Astrocyte (in vitro differentiated cells and primary cell): ENCODE measurements at regions not wholly inside any gene's neighbourhood (a gene's known extent, or its start where the extent isn't known, plus 50 kb on each side); places are given as distances from the start of the nearest gene placed in this dataset.

Source experiments
- DNase-seq: peaks from one replicate; pipeline ENCODE4 v3.0.0-alpha.2; 2010; ENCODE audit warnings: low read depth
- FAIRE-seq: peaks from 2 replicates; lab custom pipeline; 2011; peaks lifted over from hg19 to GRCh38; lab: Jason Lieb, UNC
- H2AFZ ChIP-seq: 2 replicates; pipeline ENCODE4 v1.6.0; 2012; ENCODE audit warnings: low read depth, low read length, inconsistent platforms
- H3K27ac ChIP-seq: 2 replicates; pipeline ENCODE4 v1.5.1; 2011; ENCODE audit warnings: low read depth, low read length, inconsistent platforms
- H3K27me3 ChIP-seq: 2 replicates; pipeline ENCODE4 v1.6.0; 2011; ENCODE audit warnings: low read length, inconsistent platforms; ENCODE audit not compliant: insufficient read depth
- H3K36me3 ChIP-seq: 2 replicates; pipeline ENCODE4 v1.5.1; 2011; ENCODE audit warnings: low read length, inconsistent platforms; ENCODE audit not compliant: insufficient read depth
- H3K4me1 ChIP-seq: 2 replicates; pipeline ENCODE4 v1.5.1; 2011; ENCODE audit warnings: low read length, inconsistent platforms; ENCODE audit not compliant: insufficient read depth
- H3K4me2 ChIP-seq: 2 replicates; pipeline ENCODE4 v1.6.0; 2012; ENCODE audit warnings: low read length, inconsistent platforms
- H3K4me3 ChIP-seq: 2 replicates; pipeline ENCODE4 v1.5.1; 2011; ENCODE audit warnings: low read depth, mild to moderate bottlenecking, low read length, inconsistent platforms; ENCODE audit not compliant: insufficient read depth
- H3K79me2 ChIP-seq: 2 replicates; pipeline ENCODE4 v1.6.0; 2012; ENCODE audit warnings: mild to moderate bottlenecking, low read length, inconsistent platforms; ENCODE audit not compliant: insufficient read depth
- H3K9ac ChIP-seq: 2 replicates; pipeline ENCODE4 v1.6.0; 2012; ENCODE audit warnings: mild to moderate bottlenecking, low read length, inconsistent platforms
- H3K9me3 ChIP-seq: 2 replicates; pipeline ENCODE4 v1.5.1; 2012; ENCODE audit warnings: low read depth, mild to moderate bottlenecking, low read length, inconsistent platforms; ENCODE audit not compliant: insufficient read depth
- H4K20me1 ChIP-seq: 2 replicates; pipeline ENCODE4 v1.6.0; 2012; ENCODE audit warnings: low read length, inconsistent platforms; ENCODE audit not compliant: insufficient read depth
- H3K27ac Mint-ChIP-seq: one replicate; pipeline ENCODE4 v1.8.0; 2021; ENCODE audit warnings: mild to moderate bottlenecking, mixed read lengths; ENCODE audit not compliant: unreplicated experiment
- H3K27me3 Mint-ChIP-seq: one replicate; pipeline ENCODE4 v1.8.0; 2021; ENCODE audit warnings: low read depth, mixed read lengths; ENCODE audit not compliant: unreplicated experiment
- H3K36me3 Mint-ChIP-seq: one replicate; pipeline ENCODE4 v1.8.0; 2021; ENCODE audit warnings: low read depth, mixed read lengths; ENCODE audit not compliant: unreplicated experiment
- H3K4me1 Mint-ChIP-seq: one replicate; pipeline ENCODE4 v1.8.0; 2021; ENCODE audit warnings: low read depth, mixed read lengths; ENCODE audit not compliant: unreplicated experiment
- H3K4me3 Mint-ChIP-seq: one replicate; pipeline ENCODE4 v1.8.0; 2021; ENCODE audit warnings: mild to moderate bottlenecking, moderate library complexity, mixed read lengths; ENCODE audit not compliant: unreplicated experiment
- H3K9me3 Mint-ChIP-seq: one replicate; pipeline ENCODE4 v1.8.0; 2021; ENCODE audit warnings: mild to moderate bottlenecking, mixed read lengths; ENCODE audit not compliant: unreplicated experiment
- CTCF ChIP-seq: IDR thresholded peaks from 2 replicates; pipeline ENCODE4 v1.5.1; 2011; ENCODE audit warnings: low read depth, mild to moderate bottlenecking, inconsistent platforms, low read length, moderate library complexity; ENCODE audit not compliant: insufficient read depth
- EZH2 ChIP-seq: IDR thresholded peaks from 2 replicates; pipeline ENCODE4 v1.6.1; 2012; ENCODE audit warnings: mild to moderate bottlenecking, low read length, inconsistent platforms; ENCODE audit not compliant: insufficient read depth

- no peaks in the 10 kb centered on the region for H3K27me3 Mint-ChIP-seq
- Histone ChIP-seq H3K9me3 (no peaks in the 10 kb centered on the region), H3K4me2 (no peak overlapping the region), H3K79me2 (no peaks in the 10 kb centered on the region), H4K20me1 (no peaks in the 10 kb centered on the region), H3K9ac (no peak overlapping the region), H3K36me3 (no peaks in the 10 kb centered on the region), H3K4me3 (no peak overlapping the region), H3K27me3 (no peaks in the 10 kb centered on the region), H2AFZ (no peak overlapping the region), H3K27ac (no peak overlapping the region), H3K4me1 (no peaks in the 10 kb centered on the region)
- H3K36me3 Mint-ChIP-seq, result no peaks in the 10 kb centered on the region
- no peak for DNase-seq
- peaks cover 1% of the 10 kb centered on the region for H3K9me3 Mint-ChIP-seq
- TF ChIP-seq CTCF, result no peak
- H3K4me3 Mint-ChIP-seq, result no peak overlapping the region
- H3K27ac Mint-ChIP-seq, result no peak overlapping the region
- FAIRE-seq, result no peak
- no peaks in the 10 kb centered on the region for H3K4me1 Mint-ChIP-seq
Observed at GRCh38 chr1:187853505-187853904, 1024.8 kb downstream of the PLA2G4A start.

GRCh38 chr1:187854457-187854856 is 1025.7 kb downstream of the PLA2G4A start:
- Histone ChIP-seq H2AFZ (no peak overlapping the region), H3K27ac (no peak overlapping the region), H3K36me3 (no peaks in the 10 kb centered on the region), H3K4me3 (no peak overlapping the region), H3K9me3 (no peaks in the 10 kb centered on the region), H3K4me2 (no peak overlapping the region), H3K79me2 (no peaks in the 10 kb centered on the region), H4K20me1 (no peaks in the 10 kb centered on the region), H3K27me3 (no peaks in the 10 kb centered on the region), H3K4me1 (no peaks in the 10 kb centered on the region), H3K9ac (no peak overlapping the region)
- Mint-ChIP-seq H3K4me1 (no peaks in the 10 kb centered on the region), H3K4me3 (no peak overlapping the region), H3K9me3 (peaks cover 1% of the 10 kb centered on the region), H3K27me3 (no peaks in the 10 kb centered on the region), H3K27ac (no peak overlapping the region), H3K36me3 (no peaks in the 10 kb centered on the region)
- FAIRE-seq, result no peak
- DNase-seq, result no peak
- TF ChIP-seq EZH2 (no peak), CTCF (no peak)

- Histone ChIP-seq H3K36me3 (no peaks in the 10 kb centered on the region), H3K79me2 (no peaks in the 10 kb centered on the region), H3K4me3 (no peak overlapping the region), H3K9me3 (no peaks in the 10 kb centered on the region), H3K4me1 (no peaks in the 10 kb centered on the region), H4K20me1 (no peaks in the 10 kb centered on the region), H3K27me3 (no peaks in the 10 kb centered on the region), H3K27ac (no peak overlapping the region), H3K4me2 (no peak overlapping the region), H3K9ac (no peak overlapping the region), H2AFZ (no peak overlapping the region)
- DNase-seq (no peak), FAIRE-seq (no peak)
- no peak for TF ChIP-seq CTCF
- no peak for TF ChIP-seq EZH2
- H3K4me1 Mint-ChIP-seq, result no peaks in the 10 kb centered on the region
- H3K27me3 Mint-ChIP-seq, result no peaks in the 10 kb centered on the region
- H3K36me3 Mint-ChIP-seq, result no peaks in the 10 kb centered on the region
- no peak overlapping the region for H3K4me3 Mint-ChIP-seq
- H3K27ac Mint-ChIP-seq, result no peak overlapping the region
- H3K9me3 Mint-ChIP-seq, result no peaks in the 10 kb centered on the region
Observed at GRCh38 chr1:187862506-187862905, 1033.8 kb downstream of the PLA2G4A start.
